IPS-20b (cell line): ENCODE measurements at regions not wholly inside any gene's neighbourhood (a gene's known extent, or its start where the extent isn't known, plus 50 kb on each side); places are given as distances from the start of the nearest gene placed in this dataset.

Experiments used
- H3K27ac ChIP-seq: one replicate; pipeline ENCODE4 v1.5.1; 2013; ENCODE audit warnings: low read length
- H3K27me3 ChIP-seq: 2 replicates; pipeline ENCODE4 v1.6.1; 2013; ENCODE audit warnings: mild to moderate bottlenecking, low read length, inconsistent platforms; ENCODE audit not compliant: insufficient read depth
- H3K36me3 ChIP-seq: 2 replicates; pipeline ENCODE4 v1.6.1; 2013; ENCODE audit warnings: low read depth, mild to moderate bottlenecking, inconsistent platforms, low read length, moderate library complexity; ENCODE audit not compliant: insufficient read depth
- H3K4me1 ChIP-seq: 2 replicates; pipeline ENCODE4 v1.6.1; 2013; ENCODE audit warnings: mild to moderate bottlenecking, control low read depth, inconsistent platforms, low read length, moderate library complexity; ENCODE audit not compliant: insufficient read depth
- H3K4me3 ChIP-seq: 2 replicates; pipeline ENCODE4 v1.5.1; 2013; ENCODE audit warnings: mild to moderate bottlenecking, low read length, inconsistent platforms
- H3K9ac ChIP-seq: 2 replicates; pipeline ENCODE4 v1.6.1; 2013; ENCODE audit warnings: low read depth, mild to moderate bottlenecking, inconsistent platforms, low read length, moderate library complexity
- H3K9me3 ChIP-seq: 2 replicates; pipeline ENCODE4 v1.6.1; 2013; ENCODE audit warnings: mild to moderate bottlenecking, low read depth, low read length, inconsistent platforms; ENCODE audit not compliant: insufficient read depth

DNA sequence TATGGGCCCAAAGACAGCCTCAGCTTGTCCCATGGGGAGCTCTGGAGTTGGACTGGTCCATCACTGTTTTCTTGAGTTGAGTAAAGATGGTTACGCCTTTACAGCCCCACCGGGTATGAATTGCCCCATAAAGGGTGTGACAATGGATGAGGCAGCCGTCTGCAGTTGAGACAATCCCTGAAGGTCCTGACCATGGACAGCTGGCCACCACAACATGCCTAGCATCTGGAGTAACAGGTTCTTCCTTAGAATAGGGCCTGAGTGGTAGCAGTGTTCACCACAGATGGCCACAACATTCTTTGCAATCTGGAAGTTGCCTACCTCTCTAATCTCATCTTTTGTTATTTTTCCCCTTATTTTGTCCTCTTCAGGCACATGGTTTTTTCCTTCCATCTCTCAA, 51.5 kb upstream of the HS3ST2 start:
- Histone ChIP-seq H3K36me3 (no peaks in the 10 kb centered on the region), H3K9me3 (no peaks in the 10 kb centered on the region), H3K27ac (no peak overlapping the region), H3K4me1 (peaks cover 21% of the 10 kb centered on the region), H3K9ac (no peak overlapping the region), H3K27me3 (no peaks in the 10 kb centered on the region), H3K4me3 (no peak overlapping the region)

DNA sequence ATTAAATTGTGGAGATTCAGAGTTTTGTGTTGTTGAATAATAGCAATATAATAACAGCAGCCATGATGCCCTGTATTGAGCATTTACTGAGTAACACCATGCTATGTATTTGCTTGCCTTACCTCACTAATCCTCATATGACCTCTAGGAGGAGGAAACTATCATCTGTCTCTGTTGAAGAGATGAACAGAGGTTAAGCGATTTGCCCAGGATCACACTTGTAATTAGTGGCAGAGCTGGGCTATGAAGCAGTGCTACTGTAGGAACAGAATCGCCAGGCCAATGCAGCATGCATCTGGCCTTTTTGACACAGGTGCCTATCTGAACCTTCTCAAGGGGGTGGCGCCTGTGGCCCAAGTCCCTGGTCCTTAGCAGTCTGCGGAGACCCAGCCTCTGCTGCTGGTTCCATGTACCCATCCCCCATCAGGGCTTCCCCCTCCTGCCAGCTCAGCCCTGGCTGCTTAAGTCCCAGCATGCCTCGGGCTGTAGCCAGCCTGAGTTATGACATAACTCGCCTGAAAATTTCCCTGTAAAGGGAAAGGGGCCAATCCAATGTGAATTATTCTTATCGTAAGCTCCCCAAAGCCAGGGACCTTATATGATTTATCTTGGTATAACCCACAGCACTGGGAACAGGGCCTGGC, 50.4 kb upstream of the HS3ST2 start:
- no peaks in the 10 kb centered on the region for H3K9me3 ChIP-seq
- H3K27me3 ChIP-seq: no peaks in the 10 kb centered on the region
- no peak overlapping the region for H3K27ac ChIP-seq
- H3K4me3 ChIP-seq: no peak overlapping the region
- no peaks in the 10 kb centered on the region for H3K36me3 ChIP-seq
- H3K4me1 ChIP-seq: peaks cover 21% of the 10 kb centered on the region
- H3K9ac ChIP-seq: no peak overlapping the region
